SW480 (cell line): ENCODE measurements at regions not wholly inside any gene's neighbourhood (a gene's known extent, or its start where the extent isn't known, plus 50 kb on each side); places are given as distances from the start of the nearest gene placed in this dataset.
"Not testable (repeated sequence)": the region's sequence is repeated elsewhere in the genome, so short reads cannot be mapped to it uniquely, and the experiment has no call there.

Experiments used
- DNase-seq: peaks from one replicate; pipeline ENCODE4 v3.0.0-alpha.2; 2016; ENCODE audit warnings: low spot score

GRCh38 chr12:38016602-38017001 lies 300.0 kb upstream of the ALG10B start:
- DNase-seq, result no peak

- DNase-seq, result no peak
These were observed 290.7 kb upstream of the ALG10B start for GRCh38 chr12:38025916-38026315.

GRCh38 chr12:38053113-38053512 lies 263.5 kb upstream of the ALG10B start:
- DNase-seq, result no peak

DNA sequence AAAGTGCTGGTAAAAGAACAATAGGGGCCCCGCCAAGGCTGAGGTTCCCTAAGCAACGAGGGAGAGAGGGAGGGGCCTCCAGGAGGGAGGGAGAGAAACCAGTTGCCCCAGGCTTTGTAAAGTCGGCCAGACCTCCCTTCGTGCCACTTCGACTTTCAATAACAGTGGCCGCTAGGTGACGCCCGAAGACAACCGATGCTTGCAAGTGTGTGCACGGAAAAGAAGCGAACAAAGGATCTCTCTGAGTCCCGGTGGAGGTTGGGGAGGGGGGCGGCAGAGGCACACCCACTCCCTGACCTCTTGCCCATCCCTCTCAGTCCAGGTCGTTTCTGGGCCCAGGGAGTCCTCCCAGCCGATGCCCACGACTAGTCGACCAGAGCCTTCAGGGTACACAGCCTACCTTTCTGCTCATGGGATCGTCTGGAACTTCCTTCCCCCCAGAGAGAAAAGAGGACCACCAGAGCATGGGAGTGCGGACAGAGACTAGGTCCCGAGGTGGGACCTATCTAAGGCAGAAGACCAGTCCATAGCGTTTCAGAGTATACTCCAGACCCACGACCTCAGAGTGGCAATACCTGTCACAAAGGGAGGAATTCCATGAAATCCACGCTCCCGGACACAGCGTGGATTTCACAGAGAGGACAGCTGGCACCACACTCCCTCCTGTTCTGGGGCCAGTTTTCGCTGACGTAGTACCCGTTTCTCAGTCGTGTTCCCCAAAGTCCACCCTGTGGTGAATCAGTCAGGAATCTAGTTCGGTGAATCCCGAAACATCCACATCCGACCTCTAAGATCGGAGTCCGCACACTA lies 262.7 kb upstream of the ALG10B start:
- DNase-seq, result peak; percentile 54

DNA sequence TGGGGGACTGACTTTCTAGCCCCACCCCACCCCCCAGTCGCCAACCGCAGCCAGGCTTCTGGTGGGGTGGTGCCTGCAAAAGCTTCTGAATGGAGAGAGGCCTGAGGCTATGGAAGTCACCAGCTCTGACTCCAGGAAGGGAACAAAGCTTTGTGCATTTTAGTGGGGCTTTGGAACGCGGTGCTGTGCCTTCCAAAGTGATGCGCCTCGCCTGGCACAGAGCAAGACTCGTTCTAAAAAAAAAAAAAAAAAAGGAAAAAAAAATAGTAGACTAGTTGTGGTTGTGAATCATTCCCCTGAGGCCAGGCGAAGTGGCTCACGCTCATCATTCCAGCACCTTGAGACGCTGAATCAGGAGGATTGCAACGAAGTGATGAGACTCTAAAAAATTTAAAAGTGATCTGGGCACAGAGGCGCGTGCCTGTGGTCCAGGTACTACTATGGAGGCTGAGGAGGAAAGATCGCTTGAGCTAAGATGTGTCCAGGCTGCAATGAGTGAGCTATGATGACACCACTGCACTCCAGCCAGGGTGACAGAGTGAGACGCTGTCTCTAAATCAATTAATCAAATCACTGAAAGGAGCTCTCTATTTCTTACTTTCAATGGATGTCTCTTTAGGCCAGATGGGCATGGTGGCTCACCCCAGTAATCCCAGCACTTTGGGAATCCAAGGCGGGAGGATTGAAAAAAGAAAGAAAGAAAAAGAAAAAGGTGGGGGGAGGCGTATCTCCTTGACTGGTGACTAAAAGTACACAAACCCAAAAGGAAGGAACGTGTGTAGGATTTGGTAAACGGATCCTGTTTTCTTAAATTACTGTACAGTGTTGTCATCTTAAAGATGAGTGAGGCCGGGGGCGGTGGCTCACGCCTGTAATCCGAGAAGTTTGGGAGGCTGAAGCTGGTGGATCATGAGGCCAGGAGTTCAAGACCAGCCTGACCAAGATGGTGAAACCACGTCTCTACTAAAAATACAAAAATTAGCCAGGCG lies 259.6 kb upstream of the ALG10B start:
- DNase-seq, result no peak

DNA sequence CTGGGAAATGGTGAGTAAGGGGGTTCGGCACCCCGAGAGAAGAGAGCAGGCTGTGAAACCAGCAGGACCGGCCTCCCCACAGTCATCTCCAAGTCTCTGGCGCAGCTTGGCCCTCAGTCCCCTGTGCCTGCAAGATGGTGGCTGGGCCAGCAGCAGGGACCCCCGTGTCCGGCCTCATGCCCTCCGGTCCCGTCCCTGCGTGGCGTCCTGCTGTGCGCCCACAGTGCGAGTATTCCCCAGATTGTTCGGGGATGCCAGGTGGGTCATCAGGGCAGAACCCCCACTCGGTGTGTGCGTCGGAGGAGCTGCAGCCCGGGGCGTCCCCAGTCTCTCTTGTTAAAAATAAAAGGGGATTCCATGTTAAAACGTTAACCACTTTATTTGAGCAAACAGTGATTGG lies 216.9 kb upstream of the ALG10B start:
- no peak for DNase-seq

GRCh38 chr12:38101753-38102152 lies 214.8 kb upstream of the ALG10B start:
- DNase-seq, result no peak

DNA sequence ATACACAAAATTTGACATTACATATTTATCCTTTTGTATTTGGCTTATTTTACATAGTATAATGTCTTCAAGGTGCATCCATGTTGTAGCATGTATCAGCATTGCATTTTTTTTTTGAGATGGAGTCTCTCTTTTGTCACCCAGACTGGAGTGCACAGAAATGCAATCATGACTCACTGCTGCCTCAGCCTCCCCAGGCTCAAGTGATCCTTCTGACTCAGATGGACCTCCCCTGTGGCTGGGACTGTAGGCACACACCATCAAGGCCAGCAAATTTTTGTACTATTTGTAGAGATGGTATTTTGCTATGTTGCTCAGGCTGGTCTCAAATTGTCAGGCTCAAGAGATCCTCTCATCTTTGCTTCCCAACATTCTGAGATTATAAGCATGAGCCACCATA lies 214.4 kb upstream of the ALG10B start:
- no peak for DNase-seq

DNA sequence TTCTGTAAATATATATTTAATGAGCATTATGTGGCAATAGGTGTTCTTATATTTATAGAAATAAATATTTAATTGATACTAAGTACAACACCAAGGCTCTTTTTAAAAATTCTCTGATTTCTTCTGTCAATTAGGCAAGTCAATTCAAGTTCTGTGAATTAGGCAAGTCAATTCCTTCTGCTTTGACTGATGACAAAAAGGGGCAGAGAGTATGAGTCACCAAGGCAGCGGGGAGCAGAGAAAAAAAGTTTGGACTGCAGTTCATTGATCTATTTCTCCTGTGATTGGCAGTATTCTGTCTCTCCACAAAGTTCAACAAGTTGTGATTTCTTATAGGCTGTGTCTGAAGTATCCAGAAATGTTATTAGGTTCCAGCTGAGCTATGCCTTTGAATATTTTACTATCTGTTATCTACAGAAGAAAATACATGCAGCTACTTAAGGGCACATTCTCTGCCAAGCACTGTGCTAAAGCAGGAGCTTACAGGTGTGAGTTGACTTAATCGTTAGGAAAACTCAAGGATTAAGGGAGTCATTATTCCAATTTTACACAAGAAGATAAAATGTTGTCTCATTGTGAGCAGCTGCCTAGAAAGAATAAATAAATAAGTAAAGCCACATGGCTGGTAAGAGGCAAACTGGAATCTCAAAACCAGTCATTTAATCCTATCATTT lies 206.4 kb upstream of the ALG10B start:
- DNase-seq, result no peak

- DNase-seq, result no peak
These were observed 202.6 kb upstream of the ALG10B start for GRCh38 chr12:38113991-38114390.

DNA sequence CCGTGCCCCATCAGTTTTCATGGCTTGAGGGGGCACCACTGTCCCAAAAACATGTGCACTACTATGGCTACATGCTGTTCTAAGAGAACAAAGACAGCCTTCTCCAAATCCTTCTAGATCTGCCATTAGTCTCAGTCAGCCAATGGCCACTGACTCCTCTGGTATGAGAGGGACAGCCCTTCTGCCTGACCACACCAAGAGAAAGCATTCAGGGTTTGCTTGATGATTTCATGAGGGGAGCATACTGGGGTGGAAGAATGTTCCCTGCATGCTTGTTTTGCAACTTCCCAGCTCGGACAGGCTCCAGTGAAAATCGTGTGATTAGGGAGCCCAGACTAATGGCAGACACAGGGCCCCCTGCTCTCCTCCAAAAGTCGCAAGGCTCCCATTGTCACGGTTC lies 199.6 kb upstream of the ALG10B start:
- no peak for DNase-seq

GRCh38 chr12:38118632-38119031 lies 197.9 kb upstream of the ALG10B start:
- no peak for DNase-seq

- DNase-seq, result no peak
These were observed 196.1 kb upstream of the ALG10B start for GRCh38 chr12:38120438-38120837.

GRCh38 chr12:38123028-38123427 lies 193.5 kb upstream of the ALG10B start:
- not testable (repeated sequence) for DNase-seq

DNA sequence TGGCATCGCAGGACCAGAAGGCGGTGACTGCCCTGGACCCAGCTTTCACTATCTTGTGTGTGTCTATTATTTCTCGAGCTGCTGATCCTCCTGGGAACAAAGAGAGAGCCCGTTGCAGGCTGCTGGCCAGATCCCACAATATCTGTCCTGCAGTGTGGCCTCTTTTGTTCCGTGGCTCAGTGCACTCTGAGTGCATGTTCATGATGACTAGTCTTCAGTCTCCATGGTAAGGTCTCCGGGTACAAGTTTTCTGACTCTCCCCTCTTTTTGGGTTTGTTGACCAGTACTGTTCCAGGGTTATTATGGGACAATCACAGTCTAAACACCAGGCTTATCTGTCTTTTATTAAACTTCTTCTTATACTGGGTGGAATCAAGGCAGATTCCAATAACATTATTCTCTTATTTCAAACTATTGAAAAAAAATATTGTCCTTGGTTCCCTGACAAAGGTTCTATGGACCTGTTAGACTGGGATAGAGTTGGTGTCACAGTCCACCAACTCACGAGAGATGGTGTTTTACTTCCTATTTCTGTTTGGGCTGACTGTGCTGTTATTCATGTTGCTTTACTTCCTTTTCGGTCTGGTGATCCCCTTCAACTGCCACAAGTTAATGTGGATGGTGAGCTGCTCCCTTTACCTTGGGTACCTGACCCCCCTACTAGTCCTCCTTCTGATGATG lies 192.9 kb upstream of the ALG10B start:
- no peak for DNase-seq

- DNase-seq, result peak; percentile 63
These were observed 192.1 kb upstream of the ALG10B start for GRCh38 chr12:38124247-38125012.

DNA sequence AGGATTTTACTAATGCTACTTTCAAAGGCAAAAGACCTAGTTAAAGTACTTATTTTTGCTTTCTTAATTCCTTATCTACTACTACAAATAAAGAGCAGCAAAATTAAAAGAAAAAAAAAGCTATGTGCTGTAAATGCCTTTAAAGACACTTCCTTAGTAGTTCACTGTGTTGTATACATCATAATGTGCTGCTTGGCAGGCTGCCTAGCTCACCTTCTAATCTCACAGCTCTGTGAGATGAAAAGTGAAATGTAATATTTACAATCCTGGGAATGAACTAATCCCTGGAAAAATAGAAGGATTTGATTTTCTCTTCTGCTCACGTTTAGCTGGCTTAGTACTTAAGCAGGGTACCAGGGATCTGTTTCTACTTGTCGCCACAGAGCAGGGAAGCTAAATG lies 184.4 kb upstream of the ALG10B start:
- no peak for DNase-seq

DNA sequence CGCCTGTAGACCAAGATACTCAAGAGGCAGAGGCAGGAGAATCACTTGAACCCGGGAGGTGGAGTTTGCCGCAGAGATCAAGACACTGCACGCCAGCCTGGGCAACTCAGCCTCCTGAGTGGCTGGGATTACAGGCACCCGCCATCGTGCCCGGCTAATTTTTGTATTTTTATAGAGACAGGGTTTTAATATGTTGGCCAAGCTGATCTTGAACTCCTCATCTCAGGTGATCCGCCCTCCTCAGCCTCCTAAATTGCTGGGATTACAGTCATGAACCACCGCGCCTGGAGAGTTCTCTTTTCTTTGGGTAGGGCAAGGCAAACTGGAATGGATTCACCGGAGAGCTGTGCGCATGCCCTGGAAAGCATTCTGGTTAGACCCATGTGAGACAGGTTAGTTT lies 179.3 kb upstream of the ALG10B start:
- DNase-seq, result no peak

- no peak for DNase-seq
These were observed 178.9 kb upstream of the ALG10B start for GRCh38 chr12:38137716-38138115.

DNA sequence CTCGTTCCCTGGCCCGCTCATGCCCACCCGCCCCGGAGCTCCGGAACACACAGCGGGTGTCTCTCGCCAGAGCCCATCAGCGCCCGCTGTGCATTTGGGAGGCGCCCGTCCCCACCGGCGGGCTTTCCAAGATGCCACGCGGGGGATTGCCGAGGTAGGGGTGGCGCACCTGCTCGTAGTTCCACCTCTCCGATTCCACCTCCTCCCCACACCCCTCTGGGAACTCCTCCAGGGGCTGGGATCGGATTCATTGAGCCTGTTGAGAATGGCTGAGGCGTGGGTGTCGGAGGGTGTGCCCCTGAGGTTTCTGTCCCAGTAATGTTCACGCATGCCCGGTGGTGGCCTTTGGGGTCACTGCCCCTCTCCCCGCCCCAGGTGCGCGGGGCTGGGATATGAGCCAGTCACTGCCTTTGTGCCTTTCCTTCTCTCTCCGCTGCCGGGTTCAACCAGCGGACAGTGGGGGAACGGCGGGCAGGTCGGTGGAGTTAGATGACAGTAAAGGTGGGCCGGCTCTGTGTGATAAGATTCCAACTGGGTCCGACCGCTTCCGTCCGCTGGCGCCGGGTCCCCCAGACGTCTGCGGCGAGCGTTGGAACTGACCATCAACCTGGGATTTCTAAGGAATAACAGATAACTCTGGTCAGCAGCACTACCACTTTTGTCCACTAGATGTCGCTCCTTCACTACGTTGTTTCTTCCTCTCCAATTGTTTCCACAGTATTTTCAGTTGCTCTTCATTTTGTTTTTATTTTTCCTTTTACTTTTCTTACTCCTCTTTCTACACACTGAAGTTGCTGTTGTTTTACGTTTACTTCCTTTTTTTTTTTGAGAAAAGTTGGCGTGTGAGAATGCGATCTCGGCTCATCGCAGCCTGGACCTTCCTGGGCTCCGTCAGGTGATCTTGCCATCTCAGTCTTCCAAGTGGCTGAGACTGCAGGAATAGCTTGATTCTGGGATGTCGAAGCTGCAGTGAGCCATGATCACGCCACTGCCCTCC lies 178.1 kb upstream of the ALG10B start:
- peak; percentile 67 for DNase-seq
